Right kidney (tissue), 1 donor: ENCODE measurements at regions not wholly inside any gene's neighbourhood (a gene's known extent, or its start where the extent isn't known, plus 50 kb on each side); places are given as distances from the start of the nearest gene placed in this dataset.

Source experiments
- DNase-seq: peaks from one replicate; pipeline ENCODE4 v3.0.0-alpha.2; 2016

DNA sequence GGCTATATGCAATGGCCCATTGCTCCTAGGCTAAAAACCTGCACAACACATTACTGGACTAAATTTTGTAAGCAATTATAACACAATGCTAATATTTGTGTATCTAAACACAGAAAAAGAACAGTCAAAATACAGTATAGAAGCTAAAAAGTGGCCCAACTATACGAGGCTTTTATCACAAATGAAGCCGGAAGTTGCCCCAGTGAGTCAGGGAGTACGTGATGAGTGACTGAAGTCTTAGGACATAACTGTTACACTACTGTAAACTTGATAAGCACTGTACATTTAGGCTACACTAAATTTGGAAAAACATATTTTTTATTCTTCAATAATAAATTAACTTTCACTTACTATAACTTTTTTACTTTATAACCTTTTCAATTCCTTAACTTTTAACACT lies 105.2 kb upstream of the PRR16 start:
- DNase-seq: no peak

DNA sequence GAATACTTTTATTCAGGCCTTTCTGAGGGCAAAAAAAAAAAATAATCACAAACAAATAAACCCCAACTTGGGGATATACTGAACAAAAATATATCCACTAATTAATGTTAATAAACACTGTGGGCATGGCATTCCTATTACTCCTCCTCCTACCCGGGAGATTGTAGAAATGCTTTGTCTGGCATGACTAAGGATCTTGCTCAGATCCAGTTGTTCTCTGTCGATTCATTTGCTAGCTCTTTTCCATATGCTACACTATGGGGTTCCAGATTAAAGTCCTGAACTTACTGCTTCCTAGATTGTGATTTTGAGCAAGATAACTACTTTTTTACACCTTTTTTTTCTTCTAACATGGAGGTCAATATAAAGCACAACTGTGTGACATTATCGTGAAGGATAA lies 102.2 kb upstream of the PRR16 start:
- DNase-seq: no peak

DNA sequence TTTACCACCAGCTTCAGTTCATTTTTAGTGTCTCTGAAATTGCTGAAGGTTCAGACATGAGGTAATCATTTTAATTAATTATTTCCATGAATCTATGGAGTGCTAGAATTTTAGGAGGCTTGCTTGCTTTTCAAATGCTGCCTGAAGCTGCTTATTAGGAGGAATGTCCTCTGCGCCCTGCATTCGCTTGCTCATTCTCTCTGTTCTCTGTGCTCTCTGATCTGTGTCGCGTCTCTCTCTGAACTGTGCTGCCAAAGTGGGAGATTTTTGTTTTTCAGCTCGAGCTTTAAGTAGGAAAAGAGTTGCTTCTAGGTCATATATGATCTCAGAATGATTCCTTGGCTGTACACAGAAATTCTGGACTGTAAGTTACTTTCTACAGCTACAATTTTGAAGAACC lies 101.7 kb upstream of the PRR16 start:
- DNase-seq: no peak

DNA sequence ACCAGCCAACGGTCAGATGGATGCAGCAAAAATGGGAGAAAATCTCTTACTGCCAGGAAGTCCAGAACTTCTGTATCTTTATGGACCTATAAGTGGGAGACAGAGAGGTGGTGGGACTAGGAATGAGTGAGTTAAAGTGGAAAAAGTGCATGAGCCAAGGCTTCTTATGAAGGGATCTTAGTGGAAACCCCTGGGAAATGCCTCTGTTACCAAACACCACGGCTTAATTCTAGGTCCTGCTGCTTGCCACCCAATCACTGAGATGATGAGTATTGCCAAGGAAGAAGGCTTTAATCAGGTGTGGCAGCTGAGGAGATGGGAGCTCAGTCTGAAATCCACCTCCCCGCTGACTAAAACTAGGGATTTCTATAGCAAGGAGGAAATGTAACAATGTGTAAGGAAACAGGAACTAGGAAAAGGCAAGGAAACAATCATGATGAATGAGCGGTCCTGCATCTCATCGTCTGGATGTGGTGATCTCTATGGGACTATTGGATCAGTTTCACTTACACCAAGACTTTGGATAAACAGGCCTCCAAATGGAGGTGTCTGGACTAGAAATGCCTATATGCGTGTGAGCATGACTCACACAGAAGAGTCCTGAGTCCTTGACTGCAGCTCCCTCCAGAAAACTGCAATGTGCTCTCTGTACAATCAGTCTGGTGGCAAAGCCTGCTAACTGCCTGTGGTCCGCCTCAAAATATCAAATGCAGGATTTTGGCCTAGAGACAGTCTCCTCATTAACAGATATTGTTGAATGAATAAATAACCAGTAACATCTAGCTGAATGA lies 98.2 kb upstream of the PRR16 start:
- no peak for DNase-seq

DNA sequence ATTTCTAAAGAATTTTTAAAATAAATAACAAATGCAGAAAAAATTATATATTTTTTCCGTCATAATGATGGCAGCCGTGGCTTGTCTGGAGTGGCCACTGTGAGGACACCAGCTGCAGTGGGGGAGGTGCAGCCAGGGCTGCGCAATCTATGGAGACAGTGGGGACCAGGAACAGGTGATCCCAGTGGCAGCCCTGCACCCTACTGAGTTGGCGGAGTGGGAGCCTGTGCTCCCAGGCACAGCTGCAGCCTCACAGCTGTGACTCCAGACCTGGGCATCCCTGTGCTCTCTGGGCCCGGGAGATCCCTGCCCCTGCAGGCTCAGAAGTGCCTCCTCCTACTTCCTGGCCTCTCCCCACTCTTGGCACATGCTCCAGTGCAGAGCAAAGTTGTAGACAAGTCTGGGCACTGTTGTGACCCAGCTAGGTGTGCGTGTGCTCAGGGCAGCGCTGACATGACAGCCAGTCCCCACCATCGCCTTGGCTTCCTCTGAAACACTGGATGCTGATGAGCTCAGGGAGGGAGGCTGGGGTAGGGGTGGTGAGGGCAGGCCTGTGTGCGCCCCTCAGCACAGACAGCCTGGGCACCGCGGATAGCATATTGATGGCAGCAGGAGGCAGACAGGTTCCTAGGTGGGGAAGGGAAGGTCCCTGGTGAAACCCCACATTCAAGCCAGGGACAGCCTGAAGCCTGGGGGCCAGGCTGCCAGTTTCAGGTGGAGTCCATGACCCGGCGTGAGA lies 96.0 kb upstream of the PRR16 start:
- no peak for DNase-seq

DNA sequence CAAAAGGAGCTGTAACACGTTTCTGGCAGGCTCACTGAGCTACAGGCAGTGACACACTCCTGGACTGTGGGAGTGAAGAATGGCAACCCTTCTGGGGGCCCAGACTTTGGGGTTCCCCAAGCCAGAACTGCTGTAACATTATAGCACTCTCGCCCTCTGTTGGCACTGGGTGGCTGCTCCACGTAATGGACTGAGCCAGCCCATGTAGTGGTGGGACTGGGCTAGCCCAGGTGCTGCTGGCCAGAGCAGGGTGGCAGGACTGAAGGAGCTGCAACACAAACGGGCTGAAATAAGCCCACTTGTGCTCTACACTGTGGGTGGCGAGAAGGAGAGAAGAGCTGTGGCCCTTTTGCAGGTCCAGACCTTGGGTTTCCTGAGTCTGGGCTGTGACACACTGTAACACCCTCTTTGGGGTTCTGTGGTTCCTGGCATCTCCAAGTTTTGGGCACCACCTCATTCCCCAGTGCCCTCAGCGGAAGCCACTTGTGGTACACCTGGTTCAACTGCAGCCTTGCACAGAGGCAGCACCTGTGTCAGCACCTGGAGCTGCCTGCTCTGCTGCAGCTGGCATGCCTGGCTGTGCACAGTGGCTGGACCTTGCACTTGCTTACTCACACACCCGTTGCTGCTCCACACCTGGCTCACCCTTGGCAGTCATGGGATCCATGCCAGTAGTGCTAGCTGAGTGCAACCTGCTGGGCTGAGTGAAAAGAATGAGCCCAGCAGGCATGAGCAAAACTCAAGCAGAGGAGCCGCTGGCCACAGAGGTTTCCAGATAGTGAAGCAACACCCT lies 95.0 kb upstream of the PRR16 start:
- DNase-seq: peak; percentile 1

DNA sequence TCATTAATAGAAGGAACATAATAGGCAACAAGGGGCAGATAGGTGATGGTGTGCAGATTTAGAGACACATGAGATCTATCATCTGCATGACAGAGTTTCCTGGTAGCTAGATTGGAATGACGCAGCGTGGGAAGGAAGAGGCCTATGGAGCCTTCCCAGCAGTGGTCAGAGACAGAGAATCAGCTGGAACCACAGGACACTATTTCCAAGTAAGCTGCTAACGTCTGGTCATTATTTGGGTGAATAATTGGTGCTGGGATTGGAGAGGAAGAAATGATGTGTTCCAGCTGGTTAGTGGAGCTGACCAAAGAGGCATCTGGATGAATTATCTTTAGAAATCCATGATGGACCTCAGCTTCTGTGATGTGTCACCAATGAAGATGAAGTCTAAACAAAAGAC lies 91.2 kb upstream of the PRR16 start:
- DNase-seq: no peak

DNA sequence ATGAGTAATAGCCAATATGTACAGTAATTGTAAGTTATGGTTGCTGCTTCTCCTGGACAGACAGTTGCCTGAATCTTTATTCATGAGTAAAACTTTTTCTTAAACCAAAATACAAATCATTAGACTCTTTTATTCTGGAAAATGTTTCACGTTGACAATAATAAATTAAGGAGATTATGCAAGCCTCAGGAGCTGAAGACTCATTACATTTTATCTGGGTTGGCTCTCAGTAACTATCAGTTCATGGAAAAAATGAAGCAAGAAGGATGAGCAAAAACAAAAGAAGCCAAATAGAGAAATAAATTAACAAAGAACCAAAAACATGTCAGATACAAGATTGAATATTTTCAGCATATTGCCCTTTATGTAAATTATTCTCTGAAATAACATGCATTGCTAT lies 88.9 kb upstream of the PRR16 start:
- DNase-seq: no peak

DNA sequence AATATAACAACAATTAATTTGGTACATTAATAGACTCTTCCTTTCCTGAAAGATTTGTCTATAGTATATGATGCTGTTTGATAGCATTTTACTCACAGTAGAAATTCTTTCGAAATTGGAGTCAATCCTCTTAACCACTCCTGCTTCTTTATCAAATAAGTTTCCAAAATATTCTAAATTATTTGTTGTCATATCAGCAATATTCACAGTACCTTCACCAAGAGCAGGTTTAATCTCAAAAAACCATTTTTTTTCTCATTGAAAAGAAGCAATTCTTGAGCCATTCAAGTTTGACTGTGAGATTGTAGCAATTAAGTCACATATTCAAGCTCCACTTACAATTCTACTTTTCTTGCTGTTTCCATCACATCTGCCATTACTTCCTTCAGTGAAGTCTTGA lies 83.5 kb upstream of the PRR16 start:
- no peak for DNase-seq

DNA sequence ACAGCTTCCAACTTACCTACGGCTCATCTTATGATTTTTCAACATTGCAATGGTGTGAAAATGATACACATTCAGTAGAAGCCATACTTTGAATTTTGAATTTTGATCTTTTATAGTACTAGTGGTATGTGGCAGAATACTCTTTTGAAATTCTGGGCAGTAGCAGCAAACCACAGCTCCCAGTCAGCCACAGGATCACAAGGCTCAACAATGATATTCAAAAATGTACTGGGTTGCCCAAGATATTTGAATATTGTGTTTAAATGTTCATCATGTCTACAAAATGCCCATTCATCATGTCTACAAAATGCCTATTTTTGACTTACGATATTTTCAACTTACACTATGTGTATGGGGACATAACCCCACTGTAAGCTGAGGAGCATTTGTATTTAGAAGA lies 81.3 kb upstream of the PRR16 start:
- DNase-seq: no peak

DNA sequence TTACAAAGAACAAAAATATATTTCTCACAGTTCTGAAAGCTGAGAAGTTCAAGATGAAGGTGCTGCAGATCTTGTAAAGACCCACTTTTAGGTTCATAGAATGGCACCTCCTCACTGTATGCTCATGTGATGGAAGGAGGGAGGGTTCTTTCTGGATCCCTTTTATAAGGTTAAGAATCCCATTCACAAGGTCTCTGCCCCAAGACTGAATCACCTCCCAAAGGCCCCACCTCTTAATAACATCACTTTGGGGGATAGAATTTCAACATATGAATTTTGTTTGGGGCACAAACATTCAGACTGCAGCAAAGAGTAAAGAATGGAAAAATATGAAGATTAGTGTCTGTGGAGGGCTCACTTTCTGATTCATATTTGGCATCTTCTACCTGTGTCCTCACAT lies 77.1 kb upstream of the PRR16 start:
- DNase-seq: no peak

DNA sequence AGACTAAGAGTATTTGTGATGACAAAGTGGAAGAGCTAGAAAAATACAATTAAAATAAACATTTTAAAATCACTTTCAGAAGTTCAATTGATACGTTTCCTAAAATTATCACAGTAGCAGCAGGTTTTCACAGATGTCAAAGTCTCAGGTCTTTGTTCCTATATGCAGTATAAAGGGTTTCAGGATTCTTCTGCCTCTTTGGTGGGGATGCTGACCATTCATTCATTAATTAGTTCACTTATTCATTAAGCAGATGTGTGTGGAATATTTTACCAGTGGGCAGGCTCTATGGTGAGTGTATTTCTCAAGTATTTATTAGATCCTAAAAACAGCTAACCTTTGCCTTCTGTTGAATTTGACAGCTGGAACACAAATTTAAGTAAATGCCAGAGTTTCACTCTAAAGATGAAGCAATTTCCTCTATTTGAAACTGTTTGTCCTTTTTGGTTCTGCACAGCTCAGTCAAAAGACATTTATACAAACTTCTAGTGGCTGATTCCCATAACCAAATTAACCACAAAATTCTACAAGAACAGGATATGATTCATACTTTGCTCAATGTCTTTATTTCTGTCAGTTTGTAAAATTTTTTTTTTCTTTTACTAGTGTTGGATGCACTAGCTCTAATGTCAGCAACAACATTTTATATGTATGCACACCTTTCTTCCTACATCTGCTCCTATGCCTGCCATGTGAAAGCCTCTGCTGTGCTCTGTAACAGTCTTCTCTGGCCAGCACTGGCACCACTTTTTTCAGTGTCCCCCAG lies 75.9 kb upstream of the PRR16 start:
- DNase-seq: no peak

DNA sequence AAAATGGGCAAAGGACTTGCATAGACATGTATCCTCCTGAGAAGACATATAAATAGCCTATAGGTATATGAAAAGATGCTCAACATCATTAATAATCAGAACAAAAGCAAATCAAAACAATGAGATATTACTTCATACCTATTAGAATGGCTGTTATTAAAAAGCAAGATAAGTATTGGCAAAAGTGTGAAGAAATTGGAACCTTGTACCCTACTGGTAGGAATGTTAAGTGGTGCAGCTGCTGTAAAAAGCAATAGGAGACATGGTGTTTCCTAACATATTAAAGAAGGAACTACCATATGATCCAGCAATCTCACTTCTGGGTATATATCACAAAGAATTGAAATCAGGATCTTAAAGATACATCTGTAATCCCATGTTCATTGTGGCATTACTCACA lies 69.8 kb upstream of the PRR16 start:
- no peak for DNase-seq

DNA sequence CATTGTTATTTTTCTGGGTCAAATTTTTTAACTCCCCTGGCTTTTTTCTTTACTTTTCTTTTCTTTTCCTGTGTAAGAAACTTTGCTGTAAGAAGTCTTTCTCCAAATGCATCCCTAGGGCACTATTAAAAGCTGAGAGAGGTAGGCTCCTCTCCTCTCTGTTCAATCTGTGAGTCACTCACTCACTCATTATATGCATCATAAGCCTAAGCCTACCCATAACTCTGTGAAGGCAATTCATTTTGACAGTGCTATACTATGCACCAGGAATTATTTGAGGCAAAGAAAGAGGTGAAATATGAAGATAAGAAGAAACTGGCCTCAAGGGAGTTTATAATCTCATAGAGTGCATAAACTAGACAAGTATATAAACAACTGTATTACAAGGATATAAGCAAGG lies 67.9 kb upstream of the PRR16 start:
- no peak for DNase-seq

DNA sequence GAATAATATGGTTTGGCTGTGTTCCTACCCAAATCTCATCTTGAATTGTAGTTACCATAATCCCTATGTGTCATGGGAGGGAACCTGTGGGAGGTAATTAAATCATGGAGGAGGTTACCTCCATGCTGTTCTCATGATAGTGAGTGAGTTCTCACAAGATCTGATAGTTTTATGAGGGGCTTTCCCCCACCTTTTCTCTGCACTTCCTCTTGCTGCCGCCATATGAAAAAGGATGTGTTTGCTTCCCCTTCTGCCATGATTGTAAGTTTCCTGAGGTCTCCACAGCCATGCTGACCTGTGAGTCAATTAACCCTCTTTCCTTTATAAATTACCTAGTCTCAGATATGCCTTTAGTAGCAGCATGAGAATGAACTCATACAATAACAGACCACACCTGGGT lies 63.7 kb upstream of the PRR16 start:
- no peak for DNase-seq

DNA sequence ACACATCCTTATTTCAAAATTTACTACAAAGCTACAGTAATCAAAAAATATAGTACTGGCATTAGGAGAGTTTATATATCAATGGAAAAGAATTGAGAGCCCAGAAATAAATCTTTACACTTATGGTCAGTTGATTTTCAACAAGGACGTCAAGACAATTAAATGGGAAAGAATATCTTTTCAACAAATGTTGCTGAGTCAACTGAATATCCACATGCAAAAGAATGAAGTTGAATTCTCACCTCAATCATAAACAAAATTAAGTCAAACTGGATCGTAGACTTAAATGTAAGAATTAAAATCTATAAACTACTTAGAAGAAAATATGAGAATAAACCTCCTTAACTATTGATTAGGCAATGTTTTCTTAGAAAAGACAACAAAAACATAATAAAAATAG lies 61.5 kb upstream of the PRR16 start:
- DNase-seq: no peak

DNA sequence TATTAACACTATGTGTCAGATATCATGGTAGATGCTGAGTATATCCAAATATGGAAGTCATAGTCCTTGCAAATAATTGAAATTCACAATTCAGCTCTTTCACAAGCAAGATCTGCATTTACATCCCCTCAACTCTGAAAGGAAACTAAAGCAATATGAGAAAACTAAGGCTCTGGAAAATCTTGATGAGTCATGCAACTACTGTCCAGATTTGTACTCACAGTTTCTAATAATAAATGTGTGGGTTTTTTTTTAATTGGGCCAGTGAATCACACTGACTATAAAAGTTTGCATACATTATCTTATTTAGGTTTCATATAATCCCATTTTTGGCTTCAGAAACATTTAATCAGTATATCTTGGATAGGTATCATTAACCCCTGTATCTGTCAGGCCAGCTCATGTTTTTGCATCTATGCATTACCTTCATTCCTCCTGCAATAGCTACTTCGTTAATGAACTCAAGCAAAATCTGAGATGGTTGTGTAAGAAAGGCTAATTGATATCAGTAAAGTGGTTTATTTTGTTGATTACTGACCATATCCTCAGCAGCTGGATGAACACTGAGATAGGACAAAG lies 58.7 kb upstream of the PRR16 start:
- no peak for DNase-seq

DNA sequence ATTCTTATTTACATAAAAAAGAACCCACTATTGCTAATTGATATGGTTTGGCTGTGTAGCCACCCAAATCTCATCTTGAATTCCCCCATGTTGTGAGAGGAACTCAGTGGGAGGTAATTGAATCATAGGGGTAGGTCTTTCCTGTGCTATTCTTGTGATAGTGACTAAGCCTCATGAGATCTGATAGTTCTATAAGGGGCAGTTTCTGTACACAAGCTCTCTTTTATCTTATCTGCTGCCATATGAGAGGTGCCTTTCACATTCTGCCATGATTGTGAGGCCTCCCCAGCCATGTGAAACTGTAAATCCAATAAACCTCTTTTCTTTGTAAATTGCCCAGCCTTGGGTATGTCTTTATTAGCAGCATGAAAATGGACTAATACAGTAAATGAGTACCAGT lies 58.2 kb upstream of the PRR16 start:
- DNase-seq: no peak

DNA sequence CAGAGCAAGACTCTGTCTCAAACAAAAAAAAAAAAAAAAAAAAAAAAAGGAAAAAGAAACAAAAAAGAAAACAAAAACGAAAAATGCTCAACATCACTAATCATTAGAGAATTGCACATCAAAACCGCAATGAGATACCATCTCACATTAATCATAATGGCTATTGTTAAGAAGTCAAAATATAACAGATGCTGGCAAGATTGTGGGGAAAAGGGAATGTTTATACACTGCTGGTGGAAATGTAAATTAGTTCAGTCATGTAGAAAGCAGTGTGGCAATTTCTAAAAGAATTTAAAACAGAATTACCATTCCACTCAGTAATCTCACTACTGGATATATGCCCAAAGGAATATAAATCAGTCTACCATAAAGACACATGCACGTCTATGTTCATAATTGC lies 50.4 kb upstream of the PRR16 start:
- DNase-seq: no peak
